GM20000 (cell line): ENCODE measurements at regions not wholly inside any gene's neighbourhood (a gene's known extent, or its start where the extent isn't known, plus 50 kb on each side); places are given as distances from the start of the nearest gene placed in this dataset.
"Not testable (repeated sequence)": the region's sequence is repeated elsewhere in the genome, so short reads cannot be mapped to it uniquely, and the experiment has no call there.

Experiments used
- DNase-seq: peaks from one replicate; pipeline ENCODE4 v3.0.0; 2012; ENCODE audit warnings: low spot score
- CTCF ChIP-seq: IDR thresholded peaks from 2 replicates; pipeline ENCODE4 v1.5.1; 2012; ENCODE audit warnings: mild to moderate bottlenecking, control low read depth; ENCODE audit errors: extremely low read depth, missing control alignments

DNA sequence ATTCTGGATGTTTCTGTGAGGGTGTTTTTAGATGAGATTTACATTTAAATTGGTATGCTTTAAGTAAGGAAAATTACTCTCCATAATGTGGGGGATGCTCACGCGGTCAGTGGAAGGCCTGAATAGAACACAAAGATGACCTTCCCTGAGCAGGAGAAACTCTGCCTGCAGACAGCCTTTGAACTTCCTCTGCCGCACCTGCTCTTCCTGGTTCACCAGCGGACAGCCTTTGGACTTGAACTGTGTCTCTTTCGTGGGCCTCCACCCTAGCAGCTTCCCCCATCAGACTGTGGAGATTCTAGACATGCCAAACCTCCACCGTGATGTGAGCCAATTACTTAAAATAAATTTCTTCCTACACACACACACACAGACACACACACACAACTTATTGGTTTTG is 210.7 kb downstream of the EFCAB11 start:
- TF ChIP-seq CTCF = no peak

DNA sequence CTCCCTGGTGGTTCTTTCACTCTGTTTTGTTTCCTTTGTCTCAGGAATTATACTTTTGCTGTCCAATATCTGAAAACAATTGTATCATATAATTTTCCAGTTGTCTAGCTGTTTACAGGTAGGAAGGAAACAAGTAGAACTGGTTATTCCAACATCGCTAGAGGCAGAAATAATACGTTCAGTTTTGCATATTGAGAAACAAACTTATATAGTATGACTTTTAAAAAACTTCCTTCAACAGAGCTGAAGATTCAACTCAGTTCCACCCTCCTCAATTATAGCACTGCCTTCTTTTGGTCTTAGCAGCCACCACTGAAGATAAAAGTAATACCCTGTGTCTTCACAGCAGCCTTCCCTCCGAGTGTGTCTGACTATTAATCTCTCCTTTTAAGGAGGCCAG is 214.3 kb downstream of the EFCAB11 start:
- no peak for DNase-seq
- TF ChIP-seq CTCF = no peak

More for the DNA sequence above, 210.7 kb downstream of the EFCAB11 start:
- DNase-seq = no peak

DNA sequence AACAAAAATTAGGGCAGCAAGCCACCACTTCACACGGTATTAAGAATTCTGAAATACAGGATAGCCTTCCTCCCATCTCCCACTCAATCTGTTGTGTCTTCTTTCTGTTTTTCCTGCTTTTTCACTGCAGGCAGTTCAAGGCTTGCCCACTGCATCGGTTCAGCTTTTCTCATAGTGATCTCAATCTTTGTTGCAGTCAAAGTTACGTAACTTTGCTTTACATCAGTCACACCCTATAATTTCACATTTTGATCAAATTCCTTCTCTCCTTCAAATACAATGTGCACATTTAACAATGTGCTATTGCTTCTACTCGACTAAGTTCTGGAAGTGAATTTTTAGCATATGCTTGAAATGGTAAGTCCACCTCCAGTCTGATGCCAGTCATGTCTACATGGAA is 217.6 kb downstream of the EFCAB11 start:
- no peak for TF ChIP-seq CTCF
- DNase-seq = no peak

DNA sequence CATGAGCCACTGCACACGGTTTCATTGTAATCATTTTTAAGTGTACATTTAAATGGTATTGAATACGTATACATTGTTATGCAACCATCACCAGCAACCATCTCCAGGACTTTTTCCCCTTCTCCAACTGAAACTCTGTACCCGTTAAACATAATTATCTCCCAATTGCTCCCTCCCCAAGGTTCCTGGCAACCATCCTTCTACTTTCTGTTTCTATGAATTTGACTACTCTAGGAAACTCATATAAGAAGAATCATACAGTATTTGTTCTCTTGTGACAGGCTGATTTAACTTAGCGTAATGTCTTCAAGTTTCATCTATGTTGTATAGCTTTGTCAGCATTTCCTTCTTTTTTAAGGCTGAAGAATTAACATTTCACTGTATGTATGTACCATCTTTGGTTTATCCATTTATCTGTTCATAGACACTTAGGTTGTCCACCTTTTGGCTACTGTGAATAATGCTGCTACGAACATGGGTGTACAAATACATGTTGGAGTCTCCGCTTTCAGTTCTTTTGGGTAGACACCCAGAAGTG is 223.1 kb downstream of the EFCAB11 start:
- DNase-seq = no peak
- TF ChIP-seq CTCF = no peak

DNA sequence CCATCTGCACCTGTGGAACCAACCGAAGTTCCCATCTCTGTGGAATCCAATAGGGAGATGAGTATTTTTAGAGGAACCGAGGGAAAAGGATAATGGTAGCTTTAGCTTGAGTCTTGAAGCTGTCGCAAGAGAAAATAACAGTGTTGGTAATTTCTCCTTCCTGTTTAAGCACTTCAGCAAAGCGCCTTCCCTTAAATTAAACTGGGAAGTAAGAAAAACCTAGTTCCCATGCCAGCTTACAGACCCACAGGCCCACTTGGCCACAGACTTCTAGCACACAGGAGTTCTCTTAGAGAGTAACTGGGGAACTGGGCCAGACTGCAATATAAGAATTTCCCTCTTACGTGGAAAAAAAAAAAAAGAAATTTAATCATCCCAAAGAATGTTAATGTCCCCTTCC is 223.8 kb downstream of the EFCAB11 start:
- DNase-seq = no peak
- TF ChIP-seq CTCF = no peak

- DNase-seq = no peak
- no peak for TF ChIP-seq CTCF
Observed at GRCh38 chr14:89728964-89729363, 225.6 kb downstream of the EFCAB11 start.

- DNase-seq = not testable (repeated sequence)
Observed at GRCh38 chr14:89726226-89726625, 228.3 kb downstream of the EFCAB11 start.

DNA sequence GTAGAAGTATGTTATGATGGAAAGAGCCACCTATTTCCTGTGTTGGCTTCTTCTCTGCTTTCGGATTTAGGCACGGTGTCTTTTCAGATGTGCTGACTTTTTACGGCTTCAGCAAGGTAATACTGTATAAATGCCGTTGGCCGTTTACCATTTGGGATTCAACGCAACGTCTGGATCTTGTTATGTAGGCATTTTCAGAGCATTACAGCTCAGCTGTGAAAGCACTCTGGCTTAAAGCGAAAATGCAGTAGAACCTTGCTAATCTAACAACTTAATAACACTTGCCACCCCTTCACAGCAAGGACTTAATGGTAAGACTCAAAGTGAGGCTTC is 229.9 kb downstream of the EFCAB11 start:
- no peak for DNase-seq
- no peak for TF ChIP-seq CTCF
